Heart right ventricle (tissue), 16 donors: ENCODE measurements at regions not wholly inside any gene's neighbourhood (a gene's known extent, or its start where the extent isn't known, plus 50 kb on each side); places are given as distances from the start of the nearest gene placed in this dataset.

Experiments used
- ATAC-seq, 8 donors: fragments of 200-7000 bp; cut with Tn5 transposase; one replicate each; pipeline ENCODE4 v1.9.1; 2020; ENCODE audit warnings: mild to moderate bottlenecking in 8 of 8, moderate library complexity in 8 of 8, moderate number of reproducible peaks in 1 of 8
- DNase-seq, 2 donors: peaks; one replicate each; pipeline ENCODE4 v3.0.0-alpha.2; 2020
- H3K27ac ChIP-seq, 10 donors: fragments of 200-600 bp; sonication (generic) in 2 of 10; one replicate each; pipeline versions ENCODE4 v1.5.0 to v1.8.0; 2020 to 2022; ENCODE audit warnings: mild to moderate bottlenecking in 3 of 10
- H3K27me3 ChIP-seq, 7 donors: fragments of 200-600 bp; one replicate each; pipeline ENCODE4 v1.8.0; 2021 to 2022; ENCODE audit warnings: mild to moderate bottlenecking in 2 of 7
- H3K36me3 ChIP-seq, 9 donors: fragments of 200-600 bp; sonication (generic) in 1 of 9; one replicate each; pipeline versions ENCODE4 v1.5.0 to v1.8.0; 2020 to 2022; ENCODE audit warnings: mild to moderate bottlenecking in 2 of 9
- H3K4me1 ChIP-seq, 9 donors: fragments of 200-600 bp; sonication (generic) in 1 of 9; one replicate each; pipeline versions ENCODE4 v1.5.0 to v1.8.0; 2020 to 2022; ENCODE audit warnings: mild to moderate bottlenecking in 4 of 9
- H3K4me3 ChIP-seq, 10 donors: fragments of 200-600 bp; sonication (generic) in 2 of 10; one replicate each; pipeline versions ENCODE4 v1.5.0 to v1.8.0; 2020 to 2022; ENCODE audit warnings: mild to moderate bottlenecking in 7 of 10, moderate library complexity in 2 of 10
- H3K9me3 ChIP-seq, 11 donors: fragments of 200-600 bp in 10 of 11; sonication (generic) in 2 of 11; one replicate each; pipeline versions ENCODE4 v1.5.0 to v1.8.0; 2013 to 2022; ENCODE audit warnings: mild to moderate bottlenecking in 2 of 11, control low read depth in 1 of 11, moderate library complexity in 1 of 11
- CTCF ChIP-seq, 9 donors: fragments of 200-600 bp; sonication (generic) in 2 of 9; IDR thresholded peaks; one replicate each; pipeline versions ENCODE4 v1.5.0 to v1.8.0; 2021 to 2022; ENCODE audit warnings: antibody characterized with exemption in 9 of 9, mild to moderate bottlenecking in 5 of 9, moderate library complexity in 1 of 9
- WGBS, 2 donors: extraction: QIAGEN DNeasy Blood & Tissue Kit; methylation state at CpG; one replicate each; pipeline ENCODE4 v1.1.7; 2013; ENCODE audit warnings: inconsistent platforms in 1 of 2; 5-methylcytosine and 5-hydroxymethylcytosine counted together
- intact Hi-C, 10 donors: fragments of 100-400 bp; cut with DNase I; formaldehyde crosslinking; loops; one replicate each; pipeline versions ENCODE4 v1.11.1 to v1.14.2; 2022
- donor health status: Arrhythmogenic right ventricular cardiomyopathy.
- donor health status: ischemic (EF 13 %, LVEDD 7.1; RV severe dilation, severe dysfunction).
- donor health status: healthy with polysubstance abuse.
- donor health status: DM: no; HTN: yes; CAD: no.
- donor health status: DM: no; HTN: no; CAD: no.
- donor health status: ischemic (EF 25% LVEDD 6.9; RV normal size, moderate dysfunction).
- donor health status: ischemic (EF 25% LVEDD 5.7; RV mildly dilated, moderate dysfunction).
- donor health status: healthy.
- donor health status: DM: yes; HTN: yes; CAD: no.
- donor health status: Ischemic cardiomyopathy.
- donor health status: ischemic (EF 35%, LVEDD 5.7; RV mildly dilated, moderate dysfunction).
- donor health status: nonischemic (EF 11% LVEDD 7.7; RV severe dilation, severe dysfunction).
- donor health status: DM: yes; HTN: yes; CAD: no.
- donor health status: PGD.
- donor health status: ischemic (EF 29% LVEDD 5.4; RV normal size, mild dysfunction).
- donor health status: nonischemic (EF 23%, LVEDD 6.1; RV moderate dilation, normal function).

- 81 to 87% methylated on average over 29 of the region's 29 CpGs for WGBS, 2 donors
- peak overlapping the region in 1 of 10 donors; percentile 18 for H3K27ac ChIP-seq
- DNase-seq (peak in 1 of 2 donors; percentile 10), ATAC-seq (peak in 1 of 8 donors; percentile 10)
- no peaks in the 10 kb centered on the region for H3K36me3 ChIP-seq
- no peaks in the 10 kb centered on the region for H3K9me3 ChIP-seq
- TF ChIP-seq CTCF (IDR thresholded peaks at IDR 0.05), result no peak
- H3K4me1 ChIP-seq, result peaks cover 0 to 8% (median 0%) of the 10 kb centered on the region in 9 donors
- peaks cover 5 to 72% (median 50%) of the 10 kb centered on the region in 7 donors for H3K27me3 ChIP-seq
- intact Hi-C loops, result loop anchor here in 8 of 10 donors (2.0 to 10.0 kb wide), 5 partner anchors 147 to 387 kb away; no protein-coding TSS in a partner anchor
- peak overlapping the region in 3 of 10 donors; percentile 3 to 22 (median 6) for H3K4me3 ChIP-seq
Observed at GRCh38 chr4:1512051-1512737, 106.0 kb upstream of the NKX1-1 start.

GRCh38 chr4:1511441-1512041, 105.3 kb upstream of the NKX1-1 start:
- intact Hi-C loops, result loop anchor here in 8 of 10 donors (2.0 to 10.0 kb wide), 5 partner anchors 147 to 387 kb away; no protein-coding TSS in a partner anchor
- peak in 5 of 8 donors; percentile 15 to 90 (median 57) for ATAC-seq
- peak in 1 of 2 donors; percentile 6 for DNase-seq
- Histone ChIP-seq H3K27me3 (peaks cover 5 to 68% (median 47%) of the 10 kb centered on the region in 7 donors), H3K4me1 (peaks cover 0 to 8% (median 0%) of the 10 kb centered on the region in 9 donors), H3K9me3 (no peaks in the 10 kb centered on the region), H3K27ac (peak overlapping the region in 1 of 10 donors; percentile 55), H3K36me3 (no peaks in the 10 kb centered on the region), H3K4me3 (peak overlapping the region in 1 of 10 donors; percentile 23)
- 94 to 96% methylated on average over 22 of the region's 22 CpGs for WGBS, 2 donors
- TF ChIP-seq CTCF (IDR thresholded peaks at IDR 0.05), result no peak

GRCh38 chr4:1510931-1511330, 104.7 kb upstream of the NKX1-1 start:
- peaks cover 5 to 67% (median 44%) of the 10 kb centered on the region in 7 donors for H3K27me3 ChIP-seq
- DNase-seq (no peak), ATAC-seq (no peak)
- intact Hi-C loops, result loop anchor here in 7 of 10 donors (5.0 to 10.0 kb wide), 4 partner anchors 146 to 386 kb away; no protein-coding TSS in a partner anchor
- H3K9me3 ChIP-seq, result no peaks in the 10 kb centered on the region
- TF ChIP-seq CTCF (IDR thresholded peaks at IDR 0.05), result no peak
- no peak overlapping the region for H3K4me3 ChIP-seq
- H3K27ac ChIP-seq, result no peak overlapping the region
- 91 to 92% methylated on average over 15 of the region's 15 CpGs for WGBS, 2 donors
- no peaks in the 10 kb centered on the region for H3K36me3 ChIP-seq
- H3K4me1 ChIP-seq, result peaks cover 0 to 8% (median 0%) of the 10 kb centered on the region in 9 donors

DNA sequence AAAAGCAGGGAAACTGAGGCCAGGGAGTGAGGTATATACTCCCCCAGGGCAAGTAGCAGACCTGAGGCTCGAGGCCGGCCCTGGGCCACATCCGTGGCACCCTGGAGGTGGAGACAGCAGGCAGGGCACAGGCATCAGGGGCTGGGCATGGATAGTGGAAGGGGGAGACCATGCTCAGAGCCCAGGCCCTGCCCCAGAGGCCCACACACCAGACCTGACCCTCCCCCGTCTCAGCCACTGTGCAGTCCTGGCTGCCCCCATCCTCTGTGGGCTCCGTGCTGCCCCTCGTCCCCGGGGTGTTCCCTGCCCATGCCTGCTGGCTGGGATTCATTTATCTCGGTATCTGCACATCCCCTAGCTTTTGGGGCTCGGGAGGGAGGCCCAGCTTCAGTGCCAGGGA, 103.1 kb upstream of the NKX1-1 start:
- H3K9me3 ChIP-seq, result no peaks in the 10 kb centered on the region
- TF ChIP-seq CTCF (IDR thresholded peaks at IDR 0.05), result no peak
- H3K4me1 ChIP-seq, result peaks cover 0 to 8% (median 0%) of the 10 kb centered on the region in 9 donors
- no peak overlapping the region for H3K4me3 ChIP-seq
- DNase-seq (no peak), ATAC-seq (no peak)
- 73 to 82% methylated on average over 9 of the region's 9 CpGs for WGBS, 2 donors
- H3K27me3 ChIP-seq, result peaks cover 5 to 68% (median 47%) of the 10 kb centered on the region in 7 donors
- intact Hi-C loops, result no loop called here
- H3K36me3 ChIP-seq, result no peaks in the 10 kb centered on the region
- H3K27ac ChIP-seq, result no peak overlapping the region
